Duodenal mucosa (tissue), 2 donors: ENCODE measurements at regions not wholly inside any gene's neighbourhood (a gene's known extent, or its start where the extent isn't known, plus 50 kb on each side); places are given as distances from the start of the nearest gene placed in this dataset.

ENCODE experiments used
- H3K27ac ChIP-seq: one replicate; pipeline ENCODE4 v1.7.0; 2013; ENCODE audit warnings: low read depth, low read length
- H3K27me3 ChIP-seq, 2 donors: one replicate each; pipeline ENCODE4 v1.7.0; 2013; ENCODE audit warnings: low read length in 2 of 2, control low read depth in 1 of 2; ENCODE audit not compliant: insufficient read depth in 2 of 2, control insufficient read depth in 1 of 2
- H3K36me3 ChIP-seq, 2 donors: one replicate each; pipeline ENCODE4 v1.7.0; 2013; ENCODE audit warnings: low read length in 2 of 2, control low read depth in 1 of 2; ENCODE audit not compliant: insufficient read depth in 2 of 2, control insufficient read depth in 1 of 2
- H3K4me1 ChIP-seq, 2 donors: one replicate each; pipeline ENCODE4 v1.7.0; 2013; ENCODE audit warnings: low read length in 2 of 2, control low read depth in 1 of 2; ENCODE audit not compliant: insufficient read depth in 2 of 2, control insufficient read depth in 1 of 2
- H3K4me3 ChIP-seq, 2 donors: one replicate each; pipeline ENCODE4 v1.7.0; 2013; ENCODE audit warnings: low read length in 2 of 2, low read depth in 1 of 2
- H3K9ac ChIP-seq, 2 donors: one replicate each; pipeline ENCODE4 v1.7.0; 2013; ENCODE audit warnings: low read length in 2 of 2, low read depth in 1 of 2
- H3K9me3 ChIP-seq, 2 donors: one replicate each; pipeline ENCODE4 v1.7.0; 2013; ENCODE audit warnings: low read length in 2 of 2, control low read depth in 1 of 2; ENCODE audit not compliant: control insufficient read depth in 1 of 2

DNA sequence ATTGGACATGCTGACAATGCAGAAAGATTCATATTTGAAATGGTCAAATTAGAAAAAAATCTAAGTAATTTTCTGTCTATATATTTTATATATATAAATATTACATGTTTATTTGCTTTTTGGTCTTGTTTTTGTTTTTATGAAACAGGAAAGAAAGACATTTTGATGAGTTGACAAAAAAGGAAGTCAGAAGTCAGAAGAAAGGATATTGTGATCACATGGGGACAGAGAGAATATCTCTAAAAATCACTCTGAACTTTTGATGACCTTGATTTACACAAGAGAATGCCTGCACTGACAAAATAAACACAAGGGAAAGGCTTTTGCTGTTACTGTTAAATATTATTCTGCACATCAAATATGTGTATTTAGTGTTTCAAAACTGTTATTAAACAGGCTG lies 811.2 kb downstream of the SI start:
- Histone ChIP-seq H3K9ac (no peak overlapping the region), H3K27ac (no peak overlapping the region), H3K4me3 (no peak overlapping the region), H3K27me3 (no peaks in the 10 kb centered on the region), H3K9me3 (peaks cover 0 to 9% of the 10 kb centered on the region in 2 donors), H3K36me3 (no peaks in the 10 kb centered on the region), H3K4me1 (no peaks in the 10 kb centered on the region)

DNA sequence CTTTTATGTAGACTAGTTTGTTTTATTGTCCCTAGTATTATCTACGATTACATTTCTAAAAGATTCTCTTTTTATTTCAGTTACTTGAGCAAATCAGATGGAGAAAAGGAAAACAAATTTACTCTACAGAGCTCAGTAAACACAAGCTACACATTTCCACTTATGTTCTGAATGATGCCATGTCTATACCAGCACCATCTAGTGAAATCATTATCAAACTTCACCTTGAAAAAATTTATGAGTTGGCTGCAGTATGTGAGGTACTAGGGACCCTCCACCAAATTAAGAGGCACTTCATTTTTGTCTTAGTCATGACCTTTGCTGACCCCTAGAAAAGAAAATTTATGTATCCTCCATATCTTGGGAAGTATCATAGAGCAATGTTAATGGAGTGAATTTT lies 827.4 kb downstream of the SI start:
- Histone ChIP-seq H3K27ac (no peak overlapping the region), H3K4me1 (no peaks in the 10 kb centered on the region), H3K9me3 (no peaks in the 10 kb centered on the region), H3K36me3 (no peaks in the 10 kb centered on the region), H3K27me3 (no peaks in the 10 kb centered on the region), H3K9ac (no peak overlapping the region), H3K4me3 (no peak overlapping the region)

DNA sequence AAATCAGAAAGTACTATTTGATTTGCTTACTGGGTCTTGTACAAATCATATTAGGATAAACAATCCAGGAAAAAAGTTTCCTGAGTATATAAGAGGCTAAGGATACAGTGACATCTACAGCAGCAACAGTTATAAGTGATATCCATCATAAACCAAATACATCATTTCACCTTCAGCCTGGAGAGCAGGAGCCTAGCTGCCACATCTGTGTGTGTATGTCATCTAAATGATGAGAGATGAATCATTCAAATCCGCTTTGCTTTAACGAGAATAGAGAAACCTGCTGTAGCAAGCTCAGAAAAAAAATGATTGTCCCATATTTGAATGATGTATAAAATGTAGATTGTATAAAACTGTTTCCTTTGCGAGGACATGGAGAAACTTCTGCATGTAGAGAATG lies 841.4 kb downstream of the SI start:
- Histone ChIP-seq H3K4me1 (no peaks in the 10 kb centered on the region), H3K4me3 (no peak overlapping the region), H3K27me3 (no peaks in the 10 kb centered on the region), H3K9me3 (no peaks in the 10 kb centered on the region), H3K27ac (no peak overlapping the region), H3K9ac (no peak overlapping the region), H3K36me3 (no peaks in the 10 kb centered on the region)

DNA sequence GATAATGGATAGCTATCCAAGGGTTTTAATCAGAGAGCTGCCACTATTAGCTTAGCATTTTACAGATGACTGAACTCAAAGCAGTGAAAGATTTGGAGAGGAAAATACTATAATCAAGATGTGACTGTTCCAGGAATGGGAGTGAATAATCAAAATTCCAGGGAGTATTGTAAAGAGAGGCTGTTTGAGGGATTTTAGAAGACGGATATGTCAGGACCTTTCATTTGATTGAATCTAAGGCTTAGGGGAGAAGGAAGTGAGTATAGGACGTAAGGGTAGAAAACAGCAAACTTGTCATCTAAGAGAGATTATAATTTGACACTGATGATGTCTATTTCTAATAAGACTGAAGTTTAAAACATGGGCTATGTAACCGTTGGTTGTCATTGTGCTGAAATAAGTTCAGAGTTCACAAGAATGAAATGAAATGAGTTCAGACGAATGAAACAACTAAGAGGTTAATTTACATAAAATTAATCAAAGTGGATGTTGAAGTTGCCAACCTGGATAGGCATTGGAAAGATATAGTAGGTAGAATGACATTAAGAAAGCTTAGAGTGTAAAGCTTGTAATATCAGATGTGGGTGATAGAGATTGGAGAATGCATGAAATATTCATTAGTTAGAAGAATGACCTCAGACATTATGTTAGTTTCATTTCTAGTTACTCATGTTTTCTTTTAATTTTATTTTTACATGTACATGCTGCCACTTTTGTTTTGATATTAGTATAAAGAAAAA lies 842.8 kb downstream of the SI start:
- Histone ChIP-seq H3K4me3 (no peak overlapping the region), H3K27me3 (no peaks in the 10 kb centered on the region), H3K9me3 (no peaks in the 10 kb centered on the region), H3K9ac (no peak overlapping the region), H3K36me3 (no peaks in the 10 kb centered on the region), H3K4me1 (no peaks in the 10 kb centered on the region), H3K27ac (no peak overlapping the region)

DNA sequence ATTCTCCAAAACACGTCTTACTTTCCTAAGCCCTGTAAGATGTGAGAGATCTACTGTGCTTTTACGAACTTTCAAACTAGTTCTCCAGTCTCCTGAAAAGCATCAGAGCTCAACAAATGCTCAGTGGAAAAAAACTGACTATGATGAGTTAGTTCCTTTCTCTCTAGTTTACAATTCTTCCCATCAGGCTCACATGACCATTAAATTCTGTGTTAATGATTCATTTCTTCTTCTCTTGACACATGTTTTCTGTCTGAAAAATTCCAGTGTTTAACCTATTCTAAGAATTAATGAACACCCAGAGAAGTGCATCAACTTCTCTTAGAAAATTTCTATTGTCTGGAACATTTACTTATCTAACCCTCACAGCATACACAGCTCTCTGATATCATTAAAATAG lies 844.3 kb downstream of the SI start:
- H3K27ac ChIP-seq = no peak overlapping the region
- no peak overlapping the region for H3K9ac ChIP-seq
- H3K4me3 ChIP-seq = no peak overlapping the region
- no peaks in the 10 kb centered on the region for H3K4me1 ChIP-seq
- no peaks in the 10 kb centered on the region for H3K36me3 ChIP-seq
- H3K9me3 ChIP-seq = no peaks in the 10 kb centered on the region
- no peaks in the 10 kb centered on the region for H3K27me3 ChIP-seq

- no peak overlapping the region for H3K27ac ChIP-seq
- no peaks in the 10 kb centered on the region for H3K36me3 ChIP-seq
- no peaks in the 10 kb centered on the region for H3K9me3 ChIP-seq
- H3K27me3 ChIP-seq = no peaks in the 10 kb centered on the region
- no peaks in the 10 kb centered on the region for H3K4me1 ChIP-seq
- no peak overlapping the region for H3K9ac ChIP-seq
- no peak overlapping the region for H3K4me3 ChIP-seq
Observed at GRCh38 chr3:164231718-164232117, 846.6 kb downstream of the SI start.

- Histone ChIP-seq H3K4me1 (no peaks in the 10 kb centered on the region), H3K9ac (no peak overlapping the region), H3K27ac (no peak overlapping the region), H3K4me3 (no peak overlapping the region), H3K36me3 (no peaks in the 10 kb centered on the region), H3K27me3 (no peaks in the 10 kb centered on the region), H3K9me3 (no peaks in the 10 kb centered on the region)
Observed at GRCh38 chr3:164230385-164231094, 847.8 kb downstream of the SI start.

DNA sequence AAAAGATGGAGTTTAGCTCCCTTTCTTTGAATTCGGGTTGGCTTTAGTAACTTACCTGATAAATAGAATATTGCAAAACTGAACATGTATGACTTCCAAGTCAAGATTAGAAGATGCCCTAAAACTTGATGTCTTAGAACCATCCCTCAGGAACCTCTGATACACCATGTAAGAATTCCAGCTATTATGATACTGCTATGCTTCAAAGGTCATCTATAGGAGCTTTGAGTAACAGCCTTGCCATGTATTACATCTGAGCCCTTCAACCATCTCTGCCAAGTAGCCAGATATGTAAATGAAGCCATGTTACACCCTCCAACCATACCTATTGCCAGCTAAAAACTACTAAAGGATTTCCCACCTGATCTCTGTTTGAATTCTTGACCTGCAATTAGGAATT lies 854.2 kb downstream of the SI start:
- H3K9ac ChIP-seq = no peak overlapping the region
- H3K4me1 ChIP-seq = no peaks in the 10 kb centered on the region
- no peak overlapping the region for H3K4me3 ChIP-seq
- no peaks in the 10 kb centered on the region for H3K36me3 ChIP-seq
- peaks cover 0 to under 1% of the 10 kb centered on the region in 2 donors for H3K9me3 ChIP-seq
- H3K27ac ChIP-seq = no peak overlapping the region
- no peaks in the 10 kb centered on the region for H3K27me3 ChIP-seq

DNA sequence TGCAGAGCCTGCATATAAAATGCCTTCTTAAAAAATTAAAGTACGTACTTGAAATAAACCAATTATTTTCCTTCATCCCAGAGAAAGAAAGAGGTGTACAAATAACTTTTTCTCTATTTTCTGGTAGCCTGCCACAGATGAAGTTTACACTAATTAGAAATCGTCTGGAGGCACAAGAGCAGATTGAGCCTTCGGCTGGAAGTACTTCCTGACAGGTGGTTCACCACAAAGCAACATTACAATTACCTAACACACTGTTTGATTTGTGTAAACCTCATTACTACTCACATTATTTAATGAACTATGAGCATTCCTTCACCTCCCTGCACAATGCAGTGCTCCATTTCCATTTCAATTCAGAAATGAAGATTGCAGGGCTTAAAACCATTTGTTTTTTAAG lies 856.1 kb downstream of the SI start:
- Histone ChIP-seq H3K27ac (no peak overlapping the region), H3K4me3 (no peak overlapping the region), H3K4me1 (no peaks in the 10 kb centered on the region), H3K9ac (no peak overlapping the region), H3K36me3 (no peaks in the 10 kb centered on the region), H3K9me3 (peaks cover 0 to 3% of the 10 kb centered on the region in 2 donors), H3K27me3 (no peaks in the 10 kb centered on the region)

DNA sequence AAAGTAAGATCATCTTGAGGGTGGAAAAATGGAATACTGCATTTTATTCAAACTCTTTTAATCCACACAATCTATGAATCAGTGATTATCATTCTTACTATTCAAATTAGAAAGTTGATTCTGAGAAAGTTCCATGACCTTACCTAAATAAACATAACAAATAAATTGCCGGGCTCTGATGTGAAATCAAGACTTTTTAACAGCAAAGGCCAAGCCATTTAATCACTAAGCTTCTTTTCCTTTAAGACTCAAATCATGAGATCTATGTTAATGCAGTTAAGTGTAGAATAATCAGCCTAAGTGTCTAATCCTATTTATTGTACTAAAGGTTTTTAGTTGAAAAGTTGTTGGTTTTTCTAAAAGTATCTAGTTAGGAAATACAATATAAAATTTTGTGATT lies 857.0 kb downstream of the SI start:
- no peak overlapping the region for H3K4me3 ChIP-seq

More for the DNA sequence above, 857.0 kb downstream of the SI start:
- Histone ChIP-seq H3K9me3 (peaks cover 0 to 3% of the 10 kb centered on the region in 2 donors), H3K27ac (no peak overlapping the region), H3K9ac (no peak overlapping the region), H3K36me3 (no peaks in the 10 kb centered on the region), H3K4me1 (no peaks in the 10 kb centered on the region), H3K27me3 (no peaks in the 10 kb centered on the region)
